Hepatocyte (in vitro differentiated cells): ENCODE measurements at regions not wholly inside any gene's neighbourhood (a gene's known extent, or its start where the extent isn't known, plus 50 kb on each side); places are given as distances from the start of the nearest gene placed in this dataset.

Source experiments
- DNase-seq: peaks from one replicate; pipeline ENCODE4 v3.0.0-alpha.2; 2016; ENCODE audit warnings: low spot score
- H2AFZ ChIP-seq: fragments of 200-600 bp; sonication (generic); 2 replicates; pipeline ENCODE4 v1.6.0; 2016; ENCODE audit warnings: antibody characterized with exemption, mild to moderate bottlenecking
- H3K27ac ChIP-seq: fragments of 200-600 bp; sonication (generic); 2 replicates; pipeline ENCODE4 v1.5.1; 2016; ENCODE audit warnings: mild to moderate bottlenecking
- H3K27me3 ChIP-seq: fragments of 200-600 bp; sonication (generic); 2 replicates; pipeline ENCODE4 v1.6.1; 2016
- H3K36me3 ChIP-seq: fragments of 200-600 bp; sonication (generic); replicated peaks from 2 replicates; pipeline ENCODE4 v1.5.1; 2016; ENCODE audit warnings: low read depth; ENCODE audit not compliant: insufficient read depth
- H3K4me1 ChIP-seq: fragments of 200-600 bp; sonication (generic); 2 replicates; pipeline ENCODE4 v1.5.1; 2016; ENCODE audit warnings: mild to moderate bottlenecking, moderate library complexity; ENCODE audit not compliant: insufficient read depth
- H3K4me2 ChIP-seq: fragments of 200-600 bp; sonication (generic); 2 replicates; pipeline ENCODE4 v1.6.0; 2016
- H3K4me3 ChIP-seq: fragments of 200-600 bp; sonication (generic); 2 replicates; pipeline ENCODE4 v1.5.1; 2016; ENCODE audit warnings: mild to moderate bottlenecking
- H3K79me2 ChIP-seq: fragments of 200-600 bp; sonication (generic); 2 replicates; pipeline ENCODE4 v1.6.0; 2017; ENCODE audit warnings: mild to moderate bottlenecking
- H3K9me2 ChIP-seq: fragments of 200-600 bp; sonication (generic); replicated peaks from 2 replicates; pipeline ENCODE4 v1.6.0; 2017; ENCODE audit warnings: mild to moderate bottlenecking; ENCODE audit not compliant: insufficient read depth
- H3K9me3 ChIP-seq: fragments of 200-600 bp; sonication (generic); 2 replicates; pipeline ENCODE4 v1.5.1; 2016; ENCODE audit warnings: low read depth, mild to moderate bottlenecking
- H4K20me1 ChIP-seq: fragments of 200-600 bp; sonication (generic); 2 replicates; pipeline ENCODE4 v1.6.0; 2016; ENCODE audit warnings: mild to moderate bottlenecking; ENCODE audit not compliant: insufficient read depth, poor library complexity, severe bottlenecking
- EZH2 ChIP-seq: fragments of 200-600 bp; sonication (generic); IDR thresholded peaks from 2 replicates; pipeline ENCODE4 v1.6.1; 2016; ENCODE audit warnings: antibody characterized with exemption, mild to moderate bottlenecking, borderline replicate concordance
- EZH2phosphoT487 ChIP-seq: fragments of 200-600 bp; sonication (generic); IDR thresholded peaks from one replicate; pipeline ENCODE4 v1.6.1; 2018; ENCODE audit warnings: antibody characterized with exemption, mild to moderate bottlenecking, low read depth, moderate library complexity; ENCODE audit not compliant: unreplicated experiment, severe bottlenecking
- WGBS: methylation state at CpG from one replicate; pipeline ENCODE4 v1.1.6; 2016; ENCODE audit warnings: low lambda C conversion rate; ENCODE audit errors: missing lambda C conversion rate; 5-methylcytosine and 5-hydroxymethylcytosine counted together
- TF ChIP-seq, protein P1 (sequence below): fragments of 200-600 bp; sonication (generic); IDR thresholded peaks from 2 replicates; pipeline ENCODE4 v1.5.1; 2016; ENCODE audit warnings: antibody characterized with exemption, mild to moderate bottlenecking; ENCODE audit not compliant: poor library complexity

DNA sequence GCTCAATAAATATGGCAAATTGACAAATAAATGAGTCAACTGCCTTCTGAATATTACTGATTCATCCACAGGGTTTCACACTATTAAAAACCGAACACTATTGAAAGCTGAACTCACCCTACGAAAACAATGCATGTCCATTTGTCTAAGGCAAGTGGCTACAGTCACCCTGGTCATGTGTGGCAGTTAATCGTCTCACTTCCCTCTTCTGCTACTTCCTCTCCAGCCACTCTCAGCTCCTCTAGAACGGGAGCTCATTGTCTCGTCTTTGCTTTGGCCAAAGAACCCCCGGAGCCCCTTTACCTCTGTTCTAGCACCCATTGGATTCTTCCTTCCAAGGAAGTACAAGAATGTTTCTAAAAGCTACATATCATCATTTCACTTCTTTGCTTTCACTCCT is 74.4 kb upstream of the ZNF599 start:
- Histone ChIP-seq H3K36me3 (no peaks in the 10 kb centered on the region), H3K9me2 (no peaks in the 10 kb centered on the region), H3K27ac (no peak overlapping the region), H3K4me1 (no peaks in the 10 kb centered on the region), H4K20me1 (no peaks in the 10 kb centered on the region), H2AFZ (no peak overlapping the region), H3K9me3 (no peaks in the 10 kb centered on the region), H3K4me2 (no peak overlapping the region), H3K79me2 (no peaks in the 10 kb centered on the region), H3K27me3 (no peaks in the 10 kb centered on the region), H3K4me3 (no peak overlapping the region)
- no peak for TF ChIP-seq EZH2
- TF ChIP-seq, protein P1, sequence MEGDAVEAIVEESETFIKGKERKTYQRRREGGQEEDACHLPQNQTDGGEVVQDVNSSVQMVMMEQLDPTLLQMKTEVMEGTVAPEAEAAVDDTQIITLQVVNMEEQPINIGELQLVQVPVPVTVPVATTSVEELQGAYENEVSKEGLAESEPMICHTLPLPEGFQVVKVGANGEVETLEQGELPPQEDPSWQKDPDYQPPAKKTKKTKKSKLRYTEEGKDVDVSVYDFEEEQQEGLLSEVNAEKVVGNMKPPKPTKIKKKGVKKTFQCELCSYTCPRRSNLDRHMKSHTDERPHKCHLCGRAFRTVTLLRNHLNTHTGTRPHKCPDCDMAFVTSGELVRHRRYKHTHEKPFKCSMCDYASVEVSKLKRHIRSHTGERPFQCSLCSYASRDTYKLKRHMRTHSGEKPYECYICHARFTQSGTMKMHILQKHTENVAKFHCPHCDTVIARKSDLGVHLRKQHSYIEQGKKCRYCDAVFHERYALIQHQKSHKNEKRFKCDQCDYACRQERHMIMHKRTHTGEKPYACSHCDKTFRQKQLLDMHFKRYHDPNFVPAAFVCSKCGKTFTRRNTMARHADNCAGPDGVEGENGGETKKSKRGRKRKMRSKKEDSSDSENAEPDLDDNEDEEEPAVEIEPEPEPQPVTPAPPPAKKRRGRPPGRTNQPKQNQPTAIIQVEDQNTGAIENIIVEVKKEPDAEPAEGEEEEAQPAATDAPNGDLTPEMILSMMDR = no peak
- TF ChIP-seq EZH2phosphoT487 = no peak
- 91% methylated on average over 6 of the region's 6 CpGs for WGBS
- DNase-seq = no peak

DNA sequence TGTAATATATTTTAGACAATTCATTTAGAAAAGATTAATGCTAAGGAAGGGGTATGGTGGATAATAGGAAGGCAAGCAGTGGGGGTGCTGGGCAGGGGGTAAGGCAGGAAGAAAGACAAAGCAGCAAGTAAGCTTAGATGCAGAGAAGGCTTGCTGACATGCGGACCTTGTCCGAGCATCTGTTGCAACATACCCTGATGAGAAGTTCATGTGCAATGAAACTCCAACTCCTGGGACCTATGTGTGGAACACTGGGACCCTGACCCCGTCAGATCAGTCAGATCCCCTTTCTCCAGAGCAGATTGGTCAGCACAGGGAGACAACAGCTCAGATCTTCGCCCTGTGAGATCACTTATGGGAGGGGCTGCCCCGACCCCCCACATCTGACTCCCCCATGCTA is 71.3 kb upstream of the ZNF599 start:
- no peak overlapping the region for H3K4me3 ChIP-seq
- H2AFZ ChIP-seq = no peak overlapping the region
- no peaks in the 10 kb centered on the region for H3K36me3 ChIP-seq
- H3K27ac ChIP-seq = no peak overlapping the region
- H3K27me3 ChIP-seq = no peaks in the 10 kb centered on the region
- no peaks in the 10 kb centered on the region for H3K79me2 ChIP-seq
- no peaks in the 10 kb centered on the region for H4K20me1 ChIP-seq
- 74% methylated on average over 5 of the region's 5 CpGs for WGBS
- TF ChIP-seq EZH2 = no peak
- TF ChIP-seq EZH2phosphoT487 = no peak
- TF ChIP-seq, protein P1 = no peak
- H3K9me2 ChIP-seq = no peaks in the 10 kb centered on the region
- no peak for DNase-seq
- H3K4me2 ChIP-seq = no peak overlapping the region
- peaks cover 1% of the 10 kb centered on the region for H3K4me1 ChIP-seq
- no peaks in the 10 kb centered on the region for H3K9me3 ChIP-seq

DNA sequence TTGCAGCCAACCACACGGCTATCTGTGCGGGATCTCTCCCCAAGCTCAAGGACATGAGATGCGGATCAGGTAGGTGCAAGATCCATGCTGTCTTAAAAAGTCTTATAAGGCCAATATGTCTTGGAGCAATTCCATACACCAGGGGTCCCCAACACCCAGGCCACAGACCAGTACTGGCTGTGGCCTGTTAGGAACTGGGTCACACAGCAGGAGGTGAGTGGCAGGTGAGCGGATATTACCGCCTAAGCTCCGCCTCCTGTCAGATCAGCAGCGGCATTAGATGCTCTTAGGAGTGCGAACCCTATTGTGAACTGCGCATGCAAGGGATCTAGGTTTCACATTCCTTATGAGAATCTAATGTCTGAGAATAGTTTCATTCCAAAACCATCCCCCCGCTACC is 68.8 kb upstream of the ZNF599 start:
- H3K79me2 ChIP-seq = no peaks in the 10 kb centered on the region
- TF ChIP-seq EZH2 (no peak), EZH2phosphoT487 (no peak)
- TF ChIP-seq, protein P1 = no peak
- WGBS = 79% methylated on average over 10 of the region's 10 CpGs
- no peak overlapping the region for H3K4me2 ChIP-seq
- H3K27me3 ChIP-seq = no peaks in the 10 kb centered on the region
- no peaks in the 10 kb centered on the region for H3K9me3 ChIP-seq
- no peak overlapping the region for H3K27ac ChIP-seq
- no peak overlapping the region for H2AFZ ChIP-seq
- no peak overlapping the region for H3K4me3 ChIP-seq
- peaks cover 26% of the 10 kb centered on the region for H3K4me1 ChIP-seq
- no peaks in the 10 kb centered on the region for H4K20me1 ChIP-seq
- H3K9me2 ChIP-seq = no peaks in the 10 kb centered on the region
- no peaks in the 10 kb centered on the region for H3K36me3 ChIP-seq
- no peak for DNase-seq

DNA sequence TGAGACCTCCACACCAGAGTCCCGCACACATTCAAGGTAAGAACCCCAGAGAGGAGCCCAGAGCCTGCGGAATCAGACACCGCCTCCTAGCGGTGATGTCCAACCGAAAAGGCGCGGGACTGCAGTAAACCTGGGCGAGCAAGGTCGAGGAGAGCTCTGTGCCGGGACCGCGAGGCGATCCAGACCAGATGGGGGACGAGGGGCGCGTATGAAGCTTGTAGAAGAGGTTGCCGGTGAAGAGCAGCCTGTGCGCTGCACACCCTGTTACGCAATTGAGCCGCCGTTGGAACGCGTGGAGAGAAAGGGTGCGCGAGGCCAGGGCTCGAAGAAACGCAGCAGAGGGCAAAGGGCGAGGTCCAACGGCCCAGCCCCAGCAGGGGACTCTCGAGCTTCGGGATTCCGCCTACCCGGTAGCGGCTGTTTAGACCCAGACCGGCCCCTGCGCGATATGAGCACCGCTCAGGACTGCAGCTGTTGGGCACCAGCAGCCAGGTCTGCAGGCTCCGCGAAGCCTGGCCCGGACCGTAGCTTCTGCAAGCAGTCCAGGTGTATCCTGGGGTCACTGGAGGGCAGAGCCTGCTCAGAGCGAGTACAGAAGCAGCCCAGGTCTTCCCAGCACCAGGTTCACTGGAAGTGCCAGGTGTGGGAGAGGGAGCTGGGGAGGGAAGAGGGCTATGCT is 65.9 kb upstream of the ZNF599 start:
- Histone ChIP-seq H3K4me2 (peak overlapping the region; percentile 80), H3K4me1 (peaks cover 26% of the 10 kb centered on the region), H3K27ac (no peak overlapping the region), H3K36me3 (no peaks in the 10 kb centered on the region), H3K4me3 (no peak overlapping the region), H3K27me3 (no peaks in the 10 kb centered on the region), H3K9me2 (no peaks in the 10 kb centered on the region), H3K79me2 (no peaks in the 10 kb centered on the region), H4K20me1 (no peaks in the 10 kb centered on the region), H3K9me3 (no peaks in the 10 kb centered on the region), H2AFZ (peak overlapping the region; percentile 58)
- peak; percentile 71 for DNase-seq
- TF ChIP-seq EZH2 (no peak), EZH2phosphoT487 (no peak)
- TF ChIP-seq, protein P1 = peak; percentile 45
- 16% methylated on average over 42 of the region's 43 CpGs for WGBS
